ENCODE measurements at regions not wholly inside any gene's neighbourhood (a gene's known extent, or its start where the extent isn't known, plus 50 kb on each side); places are given as distances from the start of the nearest gene placed in this dataset.
"Not testable (repeated sequence)": the region's sequence is repeated elsewhere in the genome, so short reads cannot be mapped to it uniquely, and the experiment has no call there.

GRCh38 chr1:143839182-143839581, 132.6 kb downstream of the FAM72C start:
- not testable (repeated sequence) for H3K27ac ChIP-seq (ENCODE audit: low read length); H3K36me3 ChIP-seq (ENCODE audit: control insufficient read depth in 2 of 2, insufficient read depth in 2 of 2, low read length in 2 of 2); H3K9ac ChIP-seq (ENCODE audit: low read length in 2 of 2); H3K27me3 ChIP-seq (ENCODE audit: control insufficient read depth in 1 of 2, insufficient read depth in 2 of 2, low read length in 2 of 2); H3K4me3 ChIP-seq (ENCODE audit: low read length in 2 of 2); H3K4me1 ChIP-seq (ENCODE audit: control insufficient read depth, insufficient read depth, low read length); H3K9me3 ChIP-seq (ENCODE audit: control insufficient read depth in 2 of 2, low read length in 2 of 2)

DNA sequence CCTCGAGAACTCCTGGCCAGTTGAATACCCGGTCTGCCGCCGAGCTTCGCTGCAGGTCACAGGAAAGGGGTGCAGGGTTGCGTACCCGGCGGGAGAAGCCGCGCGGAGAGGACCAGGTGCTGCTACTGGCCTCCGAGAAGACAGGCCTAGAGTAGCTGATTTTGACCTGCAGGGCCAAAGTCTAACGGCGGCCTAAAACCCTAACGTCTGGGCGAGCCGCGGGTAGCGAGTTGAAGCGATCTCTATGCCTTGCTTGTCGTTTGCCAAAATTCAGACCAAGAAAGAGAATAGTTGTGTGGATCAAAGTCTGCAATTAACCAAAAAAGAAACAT, 133.2 kb downstream of the FAM72C start:
- H3K9me3 ChIP-seq (ENCODE audit: control insufficient read depth in 2 of 2, low read length in 2 of 2); H3K4me1 ChIP-seq (ENCODE audit: control insufficient read depth, insufficient read depth, low read length); H3K27ac ChIP-seq (ENCODE audit: low read length); H3K9ac ChIP-seq (ENCODE audit: low read length in 2 of 2); H3K36me3 ChIP-seq (ENCODE audit: control insufficient read depth in 2 of 2, insufficient read depth in 2 of 2, low read length in 2 of 2); H3K27me3 ChIP-seq (ENCODE audit: control insufficient read depth in 1 of 2, insufficient read depth in 2 of 2, low read length in 2 of 2); H3K4me3 ChIP-seq (ENCODE audit: low read length in 2 of 2): not testable (repeated sequence)

- H3K4me3 ChIP-seq (ENCODE audit: low read length in 2 of 2); H3K27me3 ChIP-seq (ENCODE audit: control insufficient read depth in 1 of 2, insufficient read depth in 2 of 2, low read length in 2 of 2); H3K36me3 ChIP-seq (ENCODE audit: control insufficient read depth in 2 of 2, insufficient read depth in 2 of 2, low read length in 2 of 2); H3K27ac ChIP-seq (ENCODE audit: low read length); H3K9ac ChIP-seq (ENCODE audit: low read length in 2 of 2); H3K4me1 ChIP-seq (ENCODE audit: control insufficient read depth, insufficient read depth, low read length); H3K9me3 ChIP-seq (ENCODE audit: control insufficient read depth in 2 of 2, low read length in 2 of 2): not testable (repeated sequence)
Measured at GRCh38 chr1:143837924-143838597, 133.7 kb downstream of the FAM72C start.

- not testable (repeated sequence) for H3K27ac ChIP-seq (ENCODE audit: low read length); H3K9me3 ChIP-seq (ENCODE audit: control insufficient read depth in 2 of 2, low read length in 2 of 2); H3K9ac ChIP-seq (ENCODE audit: low read length in 2 of 2); H3K4me1 ChIP-seq (ENCODE audit: control insufficient read depth, insufficient read depth, low read length); H3K27me3 ChIP-seq (ENCODE audit: control insufficient read depth in 1 of 2, insufficient read depth in 2 of 2, low read length in 2 of 2); H3K4me3 ChIP-seq (ENCODE audit: low read length in 2 of 2); H3K36me3 ChIP-seq (ENCODE audit: control insufficient read depth in 2 of 2, insufficient read depth in 2 of 2, low read length in 2 of 2)
Measured at GRCh38 chr1:143833376-143833775, 138.4 kb downstream of the FAM72C start.

DNA sequence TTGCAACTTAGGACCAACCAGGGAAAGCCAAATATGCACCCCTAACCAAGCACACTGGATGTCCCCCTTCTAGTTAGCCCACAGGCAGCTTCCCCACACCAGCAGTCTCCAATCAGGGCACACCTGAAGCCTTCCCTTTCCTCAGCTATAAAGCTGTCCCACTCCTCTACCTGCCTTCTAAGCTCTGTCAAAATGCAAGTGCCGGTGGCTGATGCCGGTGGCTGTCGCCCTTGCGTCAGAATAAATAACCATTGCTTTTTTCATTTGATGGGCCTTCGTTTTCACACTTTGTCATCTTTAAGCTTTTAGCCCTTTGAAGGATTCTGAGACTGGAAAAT, 139.4 kb downstream of the FAM72C start:
- not testable (repeated sequence) for H3K27ac ChIP-seq (ENCODE audit: low read length); H3K4me3 ChIP-seq (ENCODE audit: low read length in 2 of 2); H3K4me1 ChIP-seq (ENCODE audit: control insufficient read depth, insufficient read depth, low read length); H3K27me3 ChIP-seq (ENCODE audit: control insufficient read depth in 1 of 2, insufficient read depth in 2 of 2, low read length in 2 of 2); H3K9ac ChIP-seq (ENCODE audit: low read length in 2 of 2); H3K36me3 ChIP-seq (ENCODE audit: control insufficient read depth in 2 of 2, insufficient read depth in 2 of 2, low read length in 2 of 2); H3K9me3 ChIP-seq (ENCODE audit: control insufficient read depth in 2 of 2, low read length in 2 of 2)

- H3K27ac ChIP-seq (ENCODE audit: low read length); H3K9ac ChIP-seq (ENCODE audit: low read length in 2 of 2); H3K27me3 ChIP-seq (ENCODE audit: control insufficient read depth in 1 of 2, insufficient read depth in 2 of 2, low read length in 2 of 2); H3K9me3 ChIP-seq (ENCODE audit: control insufficient read depth in 2 of 2, low read length in 2 of 2); H3K36me3 ChIP-seq (ENCODE audit: control insufficient read depth in 2 of 2, insufficient read depth in 2 of 2, low read length in 2 of 2); H3K4me1 ChIP-seq (ENCODE audit: control insufficient read depth, insufficient read depth, low read length); H3K4me3 ChIP-seq (ENCODE audit: low read length in 2 of 2): not testable (repeated sequence)
Measured at GRCh38 chr1:143831479-143832378, 140.1 kb downstream of the FAM72C start.

DNA sequence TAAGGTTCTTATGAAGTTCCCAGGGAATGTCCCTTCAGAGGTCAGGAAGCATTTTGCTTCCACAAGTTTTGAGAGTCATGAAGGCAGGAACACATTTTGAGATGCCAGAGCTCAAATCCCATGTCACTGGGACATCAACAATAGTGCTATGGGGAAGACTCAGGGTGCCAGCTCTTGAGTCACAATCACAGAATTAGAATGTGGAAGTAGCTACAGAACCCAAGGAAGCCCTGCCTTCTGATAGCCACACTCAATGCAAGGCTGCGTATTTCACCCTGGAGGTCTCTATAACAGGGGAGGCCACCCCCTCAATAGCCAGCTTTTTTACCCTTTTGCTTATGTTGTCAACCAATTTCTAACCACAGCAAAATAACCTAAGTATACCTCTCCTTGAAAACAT, 145.6 kb downstream of the FAM72C start:
- not testable (repeated sequence) for H3K4me3 ChIP-seq (ENCODE audit: low read length in 2 of 2); H3K4me1 ChIP-seq (ENCODE audit: control insufficient read depth, insufficient read depth, low read length)

DNA sequence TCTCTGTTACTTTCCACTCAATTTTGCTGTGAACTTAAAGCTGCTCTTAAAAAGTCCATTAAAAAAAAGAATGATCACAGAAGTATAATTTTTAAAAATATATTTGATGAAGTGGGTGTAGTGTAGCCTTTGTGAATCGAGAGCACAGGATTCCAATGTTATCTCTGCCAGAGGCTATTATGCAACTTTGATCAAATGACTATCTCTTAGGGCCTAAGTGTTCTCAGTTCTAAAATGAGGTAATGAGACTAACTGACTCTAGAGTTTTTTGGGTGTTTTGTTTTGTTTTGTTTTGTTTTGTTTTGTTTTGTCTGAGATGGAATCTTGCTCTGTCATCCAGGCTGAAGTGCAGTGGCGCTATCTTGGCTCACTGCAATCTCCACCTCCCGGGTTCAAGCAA, 147.5 kb downstream of the FAM72C start:
- not testable (repeated sequence) for H3K9me3 ChIP-seq (ENCODE audit: control insufficient read depth in 2 of 2, low read length in 2 of 2); H3K9ac ChIP-seq (ENCODE audit: low read length in 2 of 2); H3K4me1 ChIP-seq (ENCODE audit: control insufficient read depth, insufficient read depth, low read length); H3K4me3 ChIP-seq (ENCODE audit: low read length in 2 of 2); H3K27ac ChIP-seq (ENCODE audit: low read length); H3K36me3 ChIP-seq (ENCODE audit: control insufficient read depth in 2 of 2, insufficient read depth in 2 of 2, low read length in 2 of 2); H3K27me3 ChIP-seq (ENCODE audit: control insufficient read depth in 1 of 2, insufficient read depth in 2 of 2, low read length in 2 of 2)

More for the DNA sequence above, 145.6 kb downstream of the FAM72C start:
- H3K9ac ChIP-seq (ENCODE audit: low read length in 2 of 2); H3K9me3 ChIP-seq (ENCODE audit: control insufficient read depth in 2 of 2, low read length in 2 of 2); H3K27me3 ChIP-seq (ENCODE audit: control insufficient read depth in 1 of 2, insufficient read depth in 2 of 2, low read length in 2 of 2); H3K36me3 ChIP-seq (ENCODE audit: control insufficient read depth in 2 of 2, insufficient read depth in 2 of 2, low read length in 2 of 2); H3K27ac ChIP-seq (ENCODE audit: low read length): not testable (repeated sequence)

DNA sequence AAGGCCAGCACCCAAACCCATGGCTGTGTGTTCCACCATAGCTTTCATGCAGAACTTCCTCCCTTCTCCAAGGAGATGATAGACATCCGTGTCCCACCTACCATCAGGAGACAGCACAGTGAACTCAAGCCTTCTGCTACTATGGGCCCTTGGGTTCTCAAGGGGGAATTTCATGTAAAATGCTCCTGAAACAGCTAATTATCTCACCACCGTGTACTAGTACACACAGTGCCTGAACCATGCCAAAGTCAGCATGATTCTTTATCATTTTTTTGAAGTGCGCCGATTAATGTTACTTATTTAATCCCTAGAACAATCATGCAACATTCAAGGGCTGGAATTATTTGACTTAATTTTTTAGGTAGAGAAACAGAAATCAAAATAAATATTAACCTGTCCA, 151.7 kb downstream of the FAM72C start:
- not testable (repeated sequence) for H3K4me3 ChIP-seq (ENCODE audit: low read length in 2 of 2); H3K9me3 ChIP-seq (ENCODE audit: control insufficient read depth in 2 of 2, low read length in 2 of 2); H3K27me3 ChIP-seq (ENCODE audit: control insufficient read depth in 1 of 2, insufficient read depth in 2 of 2, low read length in 2 of 2); H3K36me3 ChIP-seq (ENCODE audit: control insufficient read depth in 2 of 2, insufficient read depth in 2 of 2, low read length in 2 of 2); H3K27ac ChIP-seq (ENCODE audit: low read length); H3K4me1 ChIP-seq (ENCODE audit: control insufficient read depth, insufficient read depth, low read length); H3K9ac ChIP-seq (ENCODE audit: low read length in 2 of 2)

DNA sequence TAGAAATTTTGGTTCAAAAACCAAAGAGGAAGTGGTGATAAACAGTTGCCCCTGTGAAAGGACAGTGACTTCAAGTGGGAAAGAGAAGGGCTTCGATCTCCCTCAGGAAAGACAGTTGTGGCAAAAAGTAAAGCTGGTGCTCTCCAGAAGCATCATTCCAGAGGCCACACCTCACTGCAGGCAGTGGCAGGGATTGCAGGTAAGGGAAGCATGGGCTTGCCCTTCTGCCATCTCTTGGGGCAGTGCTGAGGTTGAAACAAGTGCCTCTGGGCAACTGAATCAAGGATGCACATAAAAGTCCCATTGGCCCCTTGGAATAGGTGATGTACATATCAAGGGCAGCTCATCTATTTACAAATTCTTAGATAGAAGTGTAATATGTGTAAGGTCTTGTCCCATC, 155.4 kb downstream of the FAM72C start:
- H3K9me3 ChIP-seq (ENCODE audit: control insufficient read depth in 2 of 2, low read length in 2 of 2); H3K4me1 ChIP-seq (ENCODE audit: control insufficient read depth, insufficient read depth, low read length); H3K9ac ChIP-seq (ENCODE audit: low read length in 2 of 2); H3K4me3 ChIP-seq (ENCODE audit: low read length in 2 of 2); H3K36me3 ChIP-seq (ENCODE audit: control insufficient read depth in 2 of 2, insufficient read depth in 2 of 2, low read length in 2 of 2); H3K27ac ChIP-seq (ENCODE audit: low read length); H3K27me3 ChIP-seq (ENCODE audit: control insufficient read depth in 1 of 2, insufficient read depth in 2 of 2, low read length in 2 of 2): not testable (repeated sequence)

DNA sequence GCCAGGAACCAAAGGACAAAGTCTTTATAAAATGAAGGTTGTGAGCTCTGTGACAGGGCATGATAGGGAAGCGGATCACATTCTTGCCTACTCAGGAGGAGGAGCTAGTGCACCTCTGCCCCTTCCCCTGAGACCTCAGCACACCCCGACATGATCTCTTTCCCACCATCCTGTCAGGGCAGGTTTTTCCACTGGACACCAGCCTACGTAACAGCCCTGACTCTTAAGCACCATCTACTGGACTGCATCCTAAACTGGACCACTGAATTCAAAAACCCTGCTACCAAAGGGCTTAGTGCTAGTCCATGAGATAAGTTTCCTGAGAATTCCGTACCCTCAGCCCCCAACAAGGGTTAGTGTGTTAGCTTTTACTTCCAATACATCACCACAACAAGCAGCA, 166.4 kb downstream of the FAM72C start:
- not testable (repeated sequence) for H3K9me3 ChIP-seq (ENCODE audit: control insufficient read depth in 2 of 2, low read length in 2 of 2); H3K4me3 ChIP-seq (ENCODE audit: low read length in 2 of 2); H3K9ac ChIP-seq (ENCODE audit: low read length in 2 of 2); H3K27ac ChIP-seq (ENCODE audit: low read length); H3K36me3 ChIP-seq (ENCODE audit: control insufficient read depth in 2 of 2, insufficient read depth in 2 of 2, low read length in 2 of 2); H3K4me1 ChIP-seq (ENCODE audit: control insufficient read depth, insufficient read depth, low read length); H3K27me3 ChIP-seq (ENCODE audit: control insufficient read depth in 1 of 2, insufficient read depth in 2 of 2, low read length in 2 of 2)

Measured in stomach smooth muscle (tissue), 2 donors.